SK-N-SH (cell line): ENCODE measurements at regions not wholly inside any gene's neighbourhood (a gene's known extent, or its start where the extent isn't known, plus 50 kb on each side); places are given as distances from the start of the nearest gene placed in this dataset.

Source experiments
- CTCF ChIA-PET: fragments of 300-600, 350-600 bp; formaldehyde crosslinking; extraction: SDS; loops from one replicate; lab custom pipeline; 2021; lab: Yijun Ruan, JAX
- POLR2A ChIA-PET: fragments of 350-600 bp; sonication (Branson Sonifier 250); formaldehyde crosslinking; extraction: SDS; loops from one replicate; lab custom pipeline; 2020; ENCODE audit warnings: antibody characterized with exemption, inconsistent platforms; lab: Yijun Ruan, JAX
- DNase-seq: peaks from one replicate; pipeline ENCODE4 v3.0.0; 2012
- H2AFZ ChIP-seq: fragments of 200-600 bp; sonication (generic); 2 replicates; pipeline ENCODE4 v1.8.1; 2016; ENCODE audit warnings: antibody characterized with exemption, mild to moderate bottlenecking, low read depth
- H3F3A ChIP-seq: fragments of 200-600 bp; sonication (generic); replicated peaks from 2 replicates; pipeline ENCODE3; 2016; ENCODE audit warnings: antibody characterized with exemption, mild to moderate bottlenecking; ENCODE audit not compliant: insufficient read depth
- H3K27ac ChIP-seq, 2 experiments: fragments of 200-500 bp in 1 of 2; fragments of 200-600 bp in 1 of 2; sonication (Bioruptor generic) in 1 of 2; sonication (generic), shearing (Covaris generic) in 1 of 2; 2 replicates each; pipeline versions ENCODE4 v1.5.1 to v1.6.1; 2014 to 2016; ENCODE audit warnings: low read depth in 2 of 2, inconsistent platforms in 1 of 2, low read length in 1 of 2, mild to moderate bottlenecking in 1 of 2, mixed read lengths in 1 of 2
- H3K27me3 ChIP-seq: fragments of 200-600 bp; sonication (generic), shearing (Covaris generic); 2 replicates; pipeline ENCODE4 v1.6.1; 2016; ENCODE audit warnings: mixed run types; ENCODE audit not compliant: insufficient read depth
- H3K36me3 ChIP-seq, 2 experiments: fragments of 200-500 bp in 1 of 2; fragments of 200-600 bp in 1 of 2; sonication (Bioruptor generic) in 1 of 2; sonication (generic) in 1 of 2; replicated peaks in 1 of 2; 2 replicates each; pipeline versions ENCODE3 to v1.5.1; 2014 to 2016; ENCODE audit warnings: low read length in 1 of 2, mild to moderate bottlenecking in 1 of 2; ENCODE audit not compliant: insufficient read depth in 2 of 2, control insufficient read depth in 1 of 2
- H3K4me1 ChIP-seq, 2 experiments: fragments of 200-500 bp in 1 of 2; fragments of 200-600 bp in 1 of 2; sonication (Bioruptor generic) in 1 of 2; sonication (generic), shearing (Covaris generic) in 1 of 2; 2 replicates each; pipeline versions ENCODE4 v1.5.1 to v1.6.1; 2014 to 2016; ENCODE audit warnings: low read depth in 1 of 2, low read length in 1 of 2, mixed run types in 1 of 2; ENCODE audit not compliant: insufficient read depth in 2 of 2, control insufficient read depth in 1 of 2
- H3K4me2 ChIP-seq: fragments of 200-600 bp; sonication (generic), shearing (Covaris generic); 2 replicates; pipeline ENCODE4 v1.6.1; 2017; ENCODE audit warnings: mixed run types
- H3K4me3 ChIP-seq, 2 experiments: fragments of 200-500 bp in 1 of 2; fragments of 200-600 bp in 1 of 2; sonication (Bioruptor generic) in 1 of 2; sonication (generic), shearing (Covaris generic) in 1 of 2; 2 replicates each; pipeline versions ENCODE4 v1.5.1 to v1.8.1; 2014 to 2016; ENCODE audit warnings: low read depth in 2 of 2, inconsistent platforms in 1 of 2, low read length in 1 of 2, mild to moderate bottlenecking in 1 of 2, mixed read lengths in 1 of 2, moderate library complexity in 1 of 2
- H3K79me2 ChIP-seq: fragments of 200-600 bp; sonication (generic); 2 replicates; pipeline ENCODE4 v1.8.1; 2017; ENCODE audit warnings: mild to moderate bottlenecking; ENCODE audit not compliant: insufficient read depth
- H3K9ac ChIP-seq: fragments of 200-600 bp; sonication (generic); 2 replicates; pipeline ENCODE4 v1.6.1; 2017; ENCODE audit warnings: mixed run types
- H3K9me2 ChIP-seq: fragments of 200-600 bp; sonication (generic); 2 replicates; pipeline ENCODE4 v1.6.1; 2017; ENCODE audit warnings: mixed run types
- H3K9me3 ChIP-seq: fragments of 200-600 bp; sonication (generic); 2 replicates; pipeline ENCODE4 v1.6.1; 2017; ENCODE audit warnings: mixed run types, mild to moderate bottlenecking, moderate library complexity
- H4K20me1 ChIP-seq: fragments of 200-600 bp; sonication (generic); 2 replicates; pipeline ENCODE4 v1.6.1; 2017; ENCODE audit warnings: mild to moderate bottlenecking, mixed run types; ENCODE audit not compliant: insufficient read depth
- FOSL2 ChIP-seq: IDR thresholded peaks from 2 replicates; pipeline ENCODE4 v1.4.0; 2012; ENCODE audit warnings: low read depth, mild to moderate bottlenecking, moderate library complexity, borderline replicate concordance
- SIN3A ChIP-seq: IDR thresholded peaks from 2 replicates; pipeline ENCODE4 v1.6.1; 2012; ENCODE audit warnings: low read depth, mild to moderate bottlenecking, low read length, moderate library complexity, borderline replicate concordance
- TAF1 ChIP-seq: IDR thresholded peaks from 2 replicates; pipeline ENCODE4 v1.6.1; 2012; ENCODE audit warnings: low read depth, mild to moderate bottlenecking, low read length, moderate library complexity, borderline replicate concordance
- TEAD4 ChIP-seq: IDR thresholded peaks from 2 replicates; pipeline ENCODE4 v1.4.0; 2012; ENCODE audit warnings: mild to moderate bottlenecking, borderline replicate concordance; ENCODE audit not compliant: insufficient read depth
- YY1 ChIP-seq: IDR thresholded peaks from 2 replicates; pipeline ENCODE4 v1.4.0; 2012; ENCODE audit warnings: low read depth, mild to moderate bottlenecking
- WGBS: methylation state at CpG from one replicate; pipeline ENCODE4 v1.1.6; 2017; ENCODE audit warnings: low lambda C conversion rate; 5-methylcytosine and 5-hydroxymethylcytosine counted together
- TF ChIP-seq, protein P1 (sequence below): fragments of 150-350 bp; IDR thresholded peaks from 2 replicates; pipeline ENCODE4 v1.6.1; 2017; ENCODE audit warnings: antibody characterized with exemption, low read length, low read depth, borderline replicate concordance
- TF ChIP-seq, protein P2 (sequence below): fragments of 200-600 bp; sonication (generic); IDR thresholded peaks from 2 replicates; pipeline ENCODE4 v1.6.1; 2017; ENCODE audit warnings: antibody characterized with exemption, mild to moderate bottlenecking, moderate library complexity
- TF ChIP-seq, protein P3 (sequence below): IDR thresholded peaks from 2 replicates; pipeline ENCODE4; 2012

DNA sequence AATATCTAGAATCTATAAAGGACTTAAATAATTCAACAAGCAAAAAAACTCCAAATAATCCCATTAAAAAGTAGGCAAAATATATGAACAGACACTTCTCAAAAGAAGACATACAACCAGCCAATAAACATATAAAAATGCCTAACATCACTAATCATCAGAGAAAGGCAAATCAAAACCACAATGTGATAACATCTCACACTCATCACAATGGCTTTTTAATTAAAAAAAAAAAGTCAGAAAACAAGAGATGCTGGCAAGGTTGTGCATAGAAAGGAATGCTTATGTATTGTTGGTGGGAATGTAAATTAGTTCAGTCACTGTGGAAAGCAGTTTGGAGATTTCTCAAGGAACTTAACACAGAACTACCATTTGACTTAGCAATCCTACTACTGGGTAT is 979.6 kb upstream of the MAP3K7 start (continued):
- TF ChIP-seq, protein P1, sequence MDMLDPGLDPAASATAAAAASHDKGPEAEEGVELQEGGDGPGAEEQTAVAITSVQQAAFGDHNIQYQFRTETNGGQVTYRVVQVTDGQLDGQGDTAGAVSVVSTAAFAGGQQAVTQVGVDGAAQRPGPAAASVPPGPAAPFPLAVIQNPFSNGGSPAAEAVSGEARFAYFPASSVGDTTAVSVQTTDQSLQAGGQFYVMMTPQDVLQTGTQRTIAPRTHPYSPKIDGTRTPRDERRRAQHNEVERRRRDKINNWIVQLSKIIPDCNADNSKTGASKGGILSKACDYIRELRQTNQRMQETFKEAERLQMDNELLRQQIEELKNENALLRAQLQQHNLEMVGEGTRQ, result no peak

- H3K9ac ChIP-seq, result no peak overlapping the region
- H3K27ac ChIP-seq, result no peak overlapping the region
- H3K27me3 ChIP-seq, result no peaks in the 10 kb centered on the region
- no peaks in the 10 kb centered on the region for H3F3A ChIP-seq
- no peaks in the 10 kb centered on the region for H3K4me1 ChIP-seq
- no peak overlapping the region for H3K4me2 ChIP-seq
- H3K79me2 ChIP-seq, result no peaks in the 10 kb centered on the region
- no peaks in the 10 kb centered on the region for H3K9me2 ChIP-seq
- ChIA-PET CTCF (no interaction called here), POLR2A (no interaction called here)
- H3K4me3 ChIP-seq, result no peak overlapping the region
- H4K20me1 ChIP-seq, result no peaks in the 10 kb centered on the region
- H3K36me3 ChIP-seq, result no peaks in the 10 kb centered on the region
- 0% methylated on average over 3 of the region's 3 CpGs for WGBS
- no peak overlapping the region for H2AFZ ChIP-seq
- no peaks in the 10 kb centered on the region for H3K9me3 ChIP-seq
- no peak for DNase-seq
- TF ChIP-seq, protein P2, sequence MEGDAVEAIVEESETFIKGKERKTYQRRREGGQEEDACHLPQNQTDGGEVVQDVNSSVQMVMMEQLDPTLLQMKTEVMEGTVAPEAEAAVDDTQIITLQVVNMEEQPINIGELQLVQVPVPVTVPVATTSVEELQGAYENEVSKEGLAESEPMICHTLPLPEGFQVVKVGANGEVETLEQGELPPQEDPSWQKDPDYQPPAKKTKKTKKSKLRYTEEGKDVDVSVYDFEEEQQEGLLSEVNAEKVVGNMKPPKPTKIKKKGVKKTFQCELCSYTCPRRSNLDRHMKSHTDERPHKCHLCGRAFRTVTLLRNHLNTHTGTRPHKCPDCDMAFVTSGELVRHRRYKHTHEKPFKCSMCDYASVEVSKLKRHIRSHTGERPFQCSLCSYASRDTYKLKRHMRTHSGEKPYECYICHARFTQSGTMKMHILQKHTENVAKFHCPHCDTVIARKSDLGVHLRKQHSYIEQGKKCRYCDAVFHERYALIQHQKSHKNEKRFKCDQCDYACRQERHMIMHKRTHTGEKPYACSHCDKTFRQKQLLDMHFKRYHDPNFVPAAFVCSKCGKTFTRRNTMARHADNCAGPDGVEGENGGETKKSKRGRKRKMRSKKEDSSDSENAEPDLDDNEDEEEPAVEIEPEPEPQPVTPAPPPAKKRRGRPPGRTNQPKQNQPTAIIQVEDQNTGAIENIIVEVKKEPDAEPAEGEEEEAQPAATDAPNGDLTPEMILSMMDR, result no peak
- no peak for TF ChIP-seq SIN3A
These were observed 978.3 kb upstream of the MAP3K7 start for GRCh38 chr6:91565207-91565606.

GRCh38 chr6:91562955-91563354 is 976.1 kb upstream of the MAP3K7 start:
- no peak for DNase-seq
- Histone ChIP-seq H3K27me3 (no peaks in the 10 kb centered on the region), H3K4me1 (no peaks in the 10 kb centered on the region), H3K27ac (no peak overlapping the region), H3K4me3 (no peak overlapping the region), H3K4me2 (no peak overlapping the region)
- POLR2A ChIA-PET, result no interaction called here
- no peak for TF ChIP-seq FOSL2
- TF ChIP-seq, all 33 proteins: peak for 0
- Histone ChIP-seq H3K9me3 (no peaks in the 10 kb centered on the region), H3F3A (no peaks in the 10 kb centered on the region), H3K79me2 (no peaks in the 10 kb centered on the region), H4K20me1 (no peaks in the 10 kb centered on the region), H3K9ac (no peak overlapping the region), H3K9me2 (no peaks in the 10 kb centered on the region), H2AFZ (no peak overlapping the region), H3K36me3 (no peaks in the 10 kb centered on the region)
- 23% methylated on average over 3 of the region's 3 CpGs for WGBS
- CTCF ChIA-PET, result no interaction called here

DNA sequence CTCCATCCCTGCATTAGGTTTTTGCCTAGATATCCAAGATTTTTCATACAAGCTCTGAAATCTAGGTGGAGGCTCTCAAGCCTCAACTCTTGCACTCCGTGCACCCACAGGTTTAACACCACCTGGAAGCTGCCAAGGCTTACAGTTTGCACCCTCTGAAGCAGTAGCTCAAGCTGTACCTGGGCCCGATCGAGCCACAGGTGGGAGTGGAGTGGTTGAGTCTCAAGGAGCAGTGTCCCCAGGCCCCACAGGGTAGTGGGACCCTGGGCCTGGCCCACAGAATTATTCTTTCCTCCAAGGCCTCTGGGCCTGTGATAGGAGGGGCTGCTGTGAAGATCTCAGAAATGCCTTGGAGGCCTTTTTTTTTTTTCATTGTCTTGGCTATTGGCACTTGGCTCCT is 973.5 kb upstream of the MAP3K7 start:
- Histone ChIP-seq H3K36me3 (no peaks in the 10 kb centered on the region), H3K4me2 (no peak overlapping the region), H4K20me1 (no peaks in the 10 kb centered on the region), H3F3A (no peaks in the 10 kb centered on the region), H3K4me3 (no peak overlapping the region), H3K9ac (no peak overlapping the region), H3K27me3 (no peaks in the 10 kb centered on the region), H3K79me2 (no peaks in the 10 kb centered on the region), H3K9me3 (no peaks in the 10 kb centered on the region), H3K4me1 (no peaks in the 10 kb centered on the region), H3K27ac (no peak overlapping the region), H2AFZ (no peak overlapping the region), H3K9me2 (no peaks in the 10 kb centered on the region)
- CTCF ChIA-PET, result no interaction called here
- POLR2A ChIA-PET, result no interaction called here
- TF ChIP-seq YY1 (no peak), TAF1 (no peak), TEAD4 (no peak)
- TF ChIP-seq, protein P3, sequence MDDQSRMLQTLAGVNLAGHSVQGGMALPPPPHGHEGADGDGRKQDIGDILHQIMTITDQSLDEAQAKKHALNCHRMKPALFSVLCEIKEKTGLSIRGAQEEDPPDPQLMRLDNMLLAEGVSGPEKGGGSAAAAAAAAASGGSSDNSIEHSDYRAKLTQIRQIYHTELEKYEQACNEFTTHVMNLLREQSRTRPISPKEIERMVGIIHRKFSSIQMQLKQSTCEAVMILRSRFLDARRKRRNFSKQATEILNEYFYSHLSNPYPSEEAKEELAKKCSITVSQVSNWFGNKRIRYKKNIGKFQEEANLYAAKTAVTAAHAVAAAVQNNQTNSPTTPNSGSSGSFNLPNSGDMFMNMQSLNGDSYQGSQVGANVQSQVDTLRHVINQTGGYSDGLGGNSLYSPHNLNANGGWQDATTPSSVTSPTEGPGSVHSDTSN, result no peak
- WGBS, result 0% methylated on average over 1 of the region's 3 CpGs
- no peak for DNase-seq
